Stimulated activated CD4-positive, alpha-beta T cell treated with anti-CD3 and anti-CD28 coated beads, Interleukin-4, amount 100 ng/mL, for 1 hour (primary cell): ENCODE measurements at regions not wholly inside any gene's neighbourhood (a gene's known extent, or its start where the extent isn't known, plus 50 kb on each side); places are given as distances from the start of the nearest gene placed in this dataset.

Experiments used
- DNase-seq: peaks from one replicate; pipeline ENCODE4 v3.0.0-alpha.2; 2020

DNA sequence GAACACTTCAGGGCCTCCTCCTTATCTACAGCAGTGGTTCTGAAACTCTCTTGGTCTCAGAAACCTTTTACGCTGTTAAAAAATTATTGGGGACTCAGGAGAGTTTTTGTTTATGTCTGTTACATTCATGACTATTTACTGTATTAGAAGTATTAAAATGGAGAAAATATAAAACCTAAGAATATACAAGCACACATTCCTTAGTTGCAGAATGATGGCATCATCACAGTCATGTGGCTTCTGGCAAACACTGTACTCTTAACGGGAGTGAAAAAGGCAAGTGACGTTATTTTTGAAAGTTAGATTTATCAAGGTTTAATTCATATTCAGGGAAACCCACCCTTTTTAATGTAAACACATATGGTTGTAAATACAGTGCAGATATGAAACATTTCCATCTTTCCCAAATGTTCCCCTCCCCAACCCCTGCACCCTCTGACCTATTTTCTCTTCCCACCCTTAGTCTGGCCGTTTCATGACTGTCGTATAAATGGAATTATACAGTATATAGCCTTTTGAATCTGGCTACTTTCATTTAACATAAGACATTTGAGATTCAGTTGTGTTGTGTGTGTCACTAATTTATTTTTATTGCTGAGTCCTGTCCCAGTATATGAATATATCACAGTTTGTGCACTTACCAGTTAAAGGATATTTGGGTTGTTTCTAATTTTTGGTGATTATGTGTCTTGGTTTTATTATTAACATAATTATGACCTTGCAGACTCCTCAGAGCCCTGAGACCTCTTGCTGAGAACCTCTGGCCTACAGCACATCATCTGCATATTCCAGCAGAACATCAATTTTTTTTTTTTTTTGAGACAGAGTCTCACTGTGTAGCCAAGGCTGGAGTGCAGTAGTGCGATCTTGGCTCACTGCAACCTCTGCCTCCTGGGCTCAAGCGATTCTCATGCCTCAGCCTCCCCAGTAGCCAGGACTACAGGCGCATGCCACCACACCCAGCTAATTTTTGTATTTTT, 457.0 kb downstream of the PCNX1 start:
- no peak for DNase-seq

DNA sequence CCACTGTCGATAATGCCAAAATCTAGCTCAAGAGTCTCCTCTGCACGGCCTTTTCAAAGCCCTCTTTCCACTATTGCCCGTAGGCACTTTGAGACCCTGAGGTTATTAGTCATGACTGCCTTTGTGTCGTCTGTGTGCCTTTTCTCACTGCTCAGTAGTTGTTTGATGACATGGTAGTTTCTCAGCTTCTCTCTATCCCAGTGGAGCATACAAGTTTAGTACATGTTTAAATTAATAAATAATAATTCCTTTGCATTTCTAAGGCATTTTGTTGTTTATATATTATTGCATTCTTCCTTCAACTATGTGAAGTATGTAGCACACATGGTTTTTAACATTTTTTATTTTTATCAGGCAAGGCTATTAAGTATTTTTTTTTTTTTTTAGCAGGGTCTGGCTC, 458.1 kb downstream of the PCNX1 start:
- no peak for DNase-seq

DNA sequence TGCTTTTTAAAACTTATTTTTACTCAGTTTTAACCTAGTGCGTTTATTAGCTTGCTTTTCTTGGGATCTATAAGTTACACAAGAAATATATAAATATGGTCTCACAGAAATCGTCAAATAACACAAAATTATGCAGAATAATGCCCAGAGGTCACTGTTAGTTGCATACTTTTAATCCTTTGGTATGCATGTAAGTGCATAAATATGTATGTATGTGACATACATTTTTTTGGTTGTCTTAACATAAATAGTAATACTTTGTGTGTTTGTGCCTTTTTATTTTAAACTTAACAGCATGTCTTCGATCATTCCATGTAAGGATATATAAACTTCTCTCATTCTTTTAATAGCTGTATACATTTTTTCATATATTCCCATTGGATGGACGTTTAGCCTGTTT, 459.6 kb downstream of the PCNX1 start:
- DNase-seq = no peak

DNA sequence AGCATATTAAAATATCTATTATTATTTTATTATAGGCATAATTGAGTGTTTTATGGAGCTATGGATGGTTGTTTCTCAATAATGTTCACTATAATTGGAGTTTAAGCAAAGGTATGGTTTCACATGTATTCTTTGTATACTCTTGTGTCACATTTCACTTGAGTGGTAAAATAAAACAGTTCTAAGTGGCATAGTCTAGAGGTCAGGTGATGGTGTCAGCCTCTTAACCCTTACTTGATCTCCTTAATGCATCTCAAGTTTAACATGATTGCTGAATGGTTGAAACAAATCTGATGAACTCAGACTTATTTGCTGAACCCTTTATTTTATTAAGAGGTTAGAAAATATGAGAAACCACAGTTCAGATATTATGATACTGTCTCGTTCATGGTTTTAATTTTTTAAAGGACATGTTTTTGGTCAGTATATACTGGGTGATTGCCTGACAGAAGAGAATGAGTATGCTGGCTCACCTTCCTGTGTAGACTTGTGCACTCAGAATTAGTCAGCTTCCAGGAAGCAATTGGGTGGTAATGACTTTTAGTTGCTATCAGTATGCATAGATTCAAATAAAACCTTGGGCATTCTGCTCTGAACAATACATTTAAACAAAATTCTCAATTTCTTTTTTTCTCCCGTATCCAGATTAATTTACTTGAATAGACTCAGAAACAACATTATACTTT, 464.6 kb downstream of the PCNX1 start:
- no peak for DNase-seq

GRCh38 chr14:71372411-71372838, 465.2 kb downstream of the PCNX1 start:
- no peak for DNase-seq

DNA sequence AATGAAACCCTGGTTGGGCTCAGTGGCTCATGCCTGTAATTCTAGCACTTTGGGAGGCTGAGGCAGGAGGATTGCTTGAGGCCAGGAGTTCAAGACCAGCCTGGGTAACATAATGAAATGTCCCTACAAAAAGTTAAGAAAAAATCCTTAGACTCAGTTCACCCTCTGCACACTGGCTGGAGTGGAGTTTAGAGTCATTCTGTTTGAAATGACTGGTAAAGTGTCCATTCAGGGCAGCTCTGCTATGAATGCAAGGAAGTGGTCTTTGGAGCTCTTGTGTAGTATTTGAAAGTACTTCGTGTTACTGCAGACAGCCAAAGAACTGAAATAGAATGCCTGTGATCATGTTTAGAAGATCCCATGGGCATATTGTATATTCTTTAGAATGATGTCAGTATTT, 466.5 kb downstream of the PCNX1 start:
- no peak for DNase-seq

DNA sequence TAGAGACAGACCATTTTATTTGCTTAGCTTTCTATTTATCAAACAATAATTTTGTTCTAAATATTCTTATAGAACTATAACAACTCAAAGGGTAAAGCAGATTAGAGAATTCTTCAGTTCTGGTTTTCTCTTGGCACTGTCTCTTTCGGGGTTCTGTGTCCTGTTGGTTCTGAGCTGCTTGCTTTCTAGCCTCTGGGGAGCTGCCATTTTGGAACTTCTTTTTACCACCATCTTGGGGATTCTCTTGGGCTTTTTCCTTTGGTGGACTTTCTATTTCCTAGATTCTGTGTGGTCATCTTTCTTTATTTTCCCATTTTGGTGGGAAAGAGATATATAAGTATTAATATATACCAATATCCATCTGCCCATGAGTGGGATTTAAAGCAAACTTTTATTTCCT, 467.7 kb downstream of the PCNX1 start:
- DNase-seq = no peak

- no peak for DNase-seq
Observed at GRCh38 chr14:71377099-71377498, 469.8 kb downstream of the PCNX1 start.

DNA sequence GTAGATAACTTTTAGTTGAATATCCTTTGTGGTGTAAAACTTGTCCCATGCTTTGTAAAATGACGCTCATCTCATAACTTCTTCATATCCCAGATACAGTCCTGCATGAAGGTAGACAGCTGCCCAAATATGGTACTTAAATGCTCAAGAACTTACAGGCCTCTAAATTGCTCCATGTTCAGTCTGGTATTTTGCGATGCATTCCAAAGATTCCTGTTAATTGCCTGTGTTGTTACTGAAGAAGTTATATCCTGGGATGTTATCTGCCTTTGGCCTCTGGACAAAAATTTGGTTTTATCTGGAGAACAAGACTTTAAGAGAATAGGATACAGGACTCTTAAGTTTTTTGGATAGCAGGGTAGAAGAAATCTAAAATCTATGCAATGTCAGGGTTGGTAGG, 473.0 kb downstream of the PCNX1 start:
- no peak for DNase-seq

DNA sequence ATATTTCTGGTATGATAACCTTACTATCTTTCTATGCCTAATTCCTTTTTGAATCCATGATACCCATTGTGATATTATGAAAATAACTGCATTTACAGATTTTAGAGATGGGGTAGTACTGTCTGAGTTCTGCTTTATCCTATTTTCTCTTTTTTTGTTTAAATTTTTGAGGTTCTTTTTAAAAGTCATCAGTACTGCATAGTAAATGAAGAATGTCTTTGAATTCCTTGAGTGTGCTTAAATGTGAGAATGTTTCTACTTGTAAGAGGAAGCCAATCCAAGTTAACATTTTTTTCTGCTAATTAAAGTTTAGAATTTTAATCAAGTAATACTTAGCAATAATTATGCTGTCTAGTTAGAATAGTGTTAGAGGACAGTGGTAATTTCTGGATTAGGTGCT, 474.6 kb downstream of the PCNX1 start:
- no peak for DNase-seq

DNA sequence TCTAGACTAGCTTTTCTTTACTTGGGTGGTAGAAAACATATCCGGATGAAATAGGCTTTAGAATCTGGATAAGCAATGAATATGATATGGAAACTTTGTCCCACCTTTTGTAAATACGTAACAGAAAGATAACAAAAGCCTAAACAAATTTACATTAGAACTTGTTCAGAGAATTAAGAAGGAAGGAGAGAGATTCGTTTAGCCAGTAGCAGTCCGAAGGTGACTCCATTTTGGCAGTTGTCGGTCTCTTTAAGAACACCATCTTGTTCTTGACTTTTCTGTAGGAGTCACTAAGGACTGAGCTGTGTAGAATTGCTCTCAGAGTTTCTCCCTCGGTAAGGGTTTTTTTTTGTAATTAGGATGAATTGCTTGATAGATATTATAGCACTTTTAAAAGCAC, 475.1 kb downstream of the PCNX1 start:
- DNase-seq = no peak

GRCh38 chr14:71383510-71383909, 476.3 kb downstream of the PCNX1 start:
- no peak for DNase-seq

DNA sequence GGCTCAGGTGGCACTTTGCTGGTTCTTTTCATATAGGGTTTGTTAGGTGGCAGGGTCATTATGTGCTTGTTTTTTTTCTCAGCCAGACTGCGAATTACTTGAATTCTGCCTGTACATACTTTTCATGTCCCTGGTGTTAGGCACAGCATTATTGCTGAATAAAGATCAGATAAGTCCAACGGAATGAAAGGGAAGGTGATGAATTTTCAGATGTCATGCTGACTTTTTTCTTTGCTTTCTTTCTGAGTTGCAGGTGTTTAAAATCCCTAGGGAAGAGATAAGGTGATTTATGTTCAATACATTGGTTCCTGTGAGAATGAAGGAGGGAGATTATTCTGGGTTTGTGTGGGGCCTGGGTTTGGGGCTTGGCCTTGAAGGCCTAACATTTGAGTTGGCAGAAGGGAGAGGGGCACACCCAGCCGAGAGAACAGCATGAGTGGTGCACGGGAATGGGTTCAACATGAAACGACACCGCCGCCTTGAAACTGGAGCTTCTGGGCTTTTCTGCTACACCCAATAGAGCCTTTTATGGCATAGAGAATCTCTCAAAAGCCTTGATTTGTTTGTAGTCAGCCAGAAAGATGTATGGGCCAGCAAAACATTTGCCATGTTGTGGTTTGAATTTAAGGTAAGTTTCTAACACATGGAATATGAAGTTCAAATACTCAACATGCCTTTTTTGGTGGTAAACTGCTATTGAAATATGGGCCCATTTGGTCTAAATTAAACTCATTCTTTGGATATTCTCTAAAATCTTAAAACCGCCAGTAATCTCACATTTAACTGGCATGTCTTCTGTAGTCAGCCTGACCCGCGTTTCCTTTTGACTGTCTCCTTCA, 477.0 kb downstream of the PCNX1 start:
- no peak for DNase-seq

GRCh38 chr14:71387753-71388152, 480.5 kb downstream of the PCNX1 start:
- no peak for DNase-seq

DNA sequence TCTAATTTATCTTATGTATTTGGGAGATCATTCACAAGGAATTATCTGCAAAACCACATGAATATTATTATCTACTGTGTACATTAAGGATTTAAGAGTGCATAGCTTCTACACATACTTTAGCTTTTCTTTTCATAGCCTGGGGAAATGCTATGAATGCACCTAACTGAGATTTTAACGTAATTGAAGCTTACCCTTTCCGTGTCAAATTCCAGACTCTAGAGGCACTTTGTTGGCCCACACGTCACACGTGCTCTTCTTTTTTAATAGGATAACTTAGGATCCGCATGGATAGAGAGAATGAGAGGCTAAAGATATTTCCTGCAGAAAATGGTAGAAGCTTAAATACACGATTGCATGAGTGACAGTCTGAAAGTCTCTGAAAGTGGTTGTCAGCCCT, 481.1 kb downstream of the PCNX1 start:
- no peak for DNase-seq

- DNase-seq = no peak
Observed at GRCh38 chr14:71388862-71389261, 481.6 kb downstream of the PCNX1 start.

- no peak for DNase-seq
Observed at GRCh38 chr14:71394386-71394785, 487.1 kb downstream of the PCNX1 start.

DNA sequence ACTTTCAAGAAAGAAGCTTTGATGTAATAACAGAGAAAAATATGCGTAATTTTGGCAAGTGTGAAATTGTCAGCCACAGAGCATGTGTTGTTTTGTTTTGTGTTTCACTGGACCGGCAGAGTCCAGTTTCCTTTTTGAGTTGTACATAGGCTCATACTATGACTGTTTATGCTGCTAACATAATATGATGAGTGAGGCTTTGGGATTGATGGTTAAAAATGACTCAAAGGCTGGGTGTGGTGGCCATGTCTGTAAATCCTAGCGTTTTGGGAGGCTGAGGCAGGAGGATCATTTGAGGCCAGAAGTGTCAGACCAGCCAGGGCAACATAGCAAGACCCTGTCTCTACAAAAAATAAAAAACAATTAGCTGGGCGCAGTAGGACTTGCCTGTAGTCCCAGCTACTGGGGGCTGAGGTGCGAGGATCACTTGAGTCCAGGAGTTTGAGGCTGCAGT, 487.9 kb downstream of the PCNX1 start:
- DNase-seq = no peak

GRCh38 chr14:71395636-71396035, 488.4 kb downstream of the PCNX1 start:
- DNase-seq = no peak

DNA sequence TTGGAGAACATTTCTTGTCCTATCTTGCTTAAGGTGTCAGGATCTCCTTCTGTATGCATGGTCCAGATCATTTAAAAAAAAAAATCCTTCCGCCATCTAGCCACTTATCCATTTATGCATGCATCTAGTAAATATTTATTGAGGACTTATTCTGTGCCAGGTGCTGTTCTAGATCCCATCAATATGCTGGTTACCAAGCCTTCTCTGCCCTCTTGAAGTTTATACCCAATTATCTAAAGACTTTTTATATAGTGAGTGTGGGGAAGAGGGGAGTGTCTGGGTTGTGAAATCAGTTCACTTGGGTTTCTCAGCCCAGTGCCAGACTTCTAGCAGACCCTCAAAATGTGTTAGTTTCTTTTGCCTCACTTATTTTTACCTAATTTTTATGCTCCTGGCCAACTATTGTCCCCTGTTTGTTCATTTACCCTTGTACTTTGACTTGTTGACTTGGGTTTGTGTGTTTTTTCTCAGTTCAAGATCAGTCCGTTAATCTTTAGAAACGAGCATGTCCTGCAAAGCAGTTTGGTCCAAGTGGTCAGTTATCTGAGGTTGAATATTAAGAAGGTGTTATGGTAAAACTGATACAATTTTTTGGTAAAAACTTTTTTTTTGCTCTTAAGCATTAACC, 488.9 kb downstream of the PCNX1 start:
- DNase-seq = no peak

DNA sequence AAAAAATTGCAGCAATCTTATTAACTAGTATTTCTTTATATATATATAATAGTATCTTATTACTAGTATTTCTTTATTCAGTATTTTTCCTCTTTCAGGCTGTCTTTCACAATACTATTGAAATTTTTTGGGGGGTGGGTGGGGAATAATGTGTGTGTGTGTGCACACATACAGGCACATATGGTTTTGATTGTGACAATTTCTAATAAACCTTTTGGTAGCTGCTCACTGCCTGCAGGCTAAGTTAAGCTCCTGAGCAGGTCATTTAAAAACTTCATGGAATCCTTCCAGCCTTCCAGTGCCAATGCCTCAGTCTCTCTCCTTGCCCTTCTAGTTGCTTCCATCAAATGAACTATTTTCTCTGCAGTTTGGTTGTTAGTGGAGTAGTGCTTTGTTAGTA, 490.1 kb downstream of the PCNX1 start:
- DNase-seq = no peak

DNA sequence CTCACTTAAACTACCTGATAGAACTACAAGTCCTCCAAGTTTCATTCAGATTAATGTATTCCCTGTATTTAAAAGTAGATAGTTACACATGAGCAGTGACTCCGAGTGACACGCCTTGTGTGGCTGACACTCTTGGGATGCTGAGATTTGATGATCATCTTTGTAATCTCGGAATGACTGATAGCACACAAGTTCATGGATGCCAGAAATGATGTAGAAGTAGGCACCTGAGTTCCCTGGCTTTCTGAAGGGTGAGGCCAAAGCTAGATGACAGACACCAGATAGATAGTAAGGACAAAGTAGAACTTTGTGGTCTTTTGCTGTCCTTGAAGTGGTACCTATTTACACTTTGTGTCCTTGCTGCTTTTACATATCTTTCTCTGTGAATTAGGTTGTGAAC, 491.2 kb downstream of the PCNX1 start:
- DNase-seq = no peak

DNA sequence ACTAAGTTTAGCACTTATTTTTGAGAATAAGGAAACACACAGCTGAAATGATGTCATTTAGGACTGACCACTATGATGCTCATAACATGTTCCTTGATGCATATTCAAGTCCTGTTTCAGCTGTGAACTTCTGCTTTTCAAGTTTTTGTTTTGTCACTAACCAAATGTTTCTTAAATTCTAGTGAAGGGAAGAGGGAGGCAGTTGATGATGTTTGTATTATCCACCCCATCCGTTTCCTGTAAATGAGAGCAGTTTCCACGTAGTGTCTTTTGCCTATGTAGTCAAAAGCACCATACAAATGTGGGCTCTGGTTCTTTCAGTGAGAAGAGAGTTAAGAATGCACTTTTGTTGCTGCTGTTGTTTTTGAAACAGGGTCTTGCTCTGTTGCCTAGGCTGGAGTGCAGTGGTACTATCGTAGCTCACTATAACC, 491.8 kb downstream of the PCNX1 start:
- no peak for DNase-seq
